ENCODE measurements at regions not wholly inside any gene's neighbourhood (a gene's known extent, or its start where the extent isn't known, plus 50 kb on each side); places are given as distances from the start of the nearest gene placed in this dataset.

DNA sequence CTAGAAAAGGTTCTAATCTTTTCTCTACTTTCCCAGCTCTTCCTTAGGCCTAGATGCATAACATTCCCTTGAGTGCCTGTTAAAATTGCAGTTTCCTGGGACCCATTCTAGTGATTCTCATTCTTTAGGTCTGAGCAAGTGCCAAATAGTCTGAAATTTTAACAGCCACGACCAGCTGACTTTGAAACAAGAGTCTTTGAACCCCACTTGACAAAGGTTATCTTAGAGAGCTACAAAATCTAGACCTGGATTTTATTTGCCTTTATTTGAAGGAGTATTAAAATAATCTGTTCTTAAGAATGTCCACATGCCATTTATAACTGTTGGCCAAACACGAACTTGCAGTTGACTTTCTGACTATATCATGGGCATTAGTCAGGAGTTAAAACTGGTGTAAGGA, 110.2 kb upstream of the LHCGR start:
- TF ChIP-seq, protein P1, sequence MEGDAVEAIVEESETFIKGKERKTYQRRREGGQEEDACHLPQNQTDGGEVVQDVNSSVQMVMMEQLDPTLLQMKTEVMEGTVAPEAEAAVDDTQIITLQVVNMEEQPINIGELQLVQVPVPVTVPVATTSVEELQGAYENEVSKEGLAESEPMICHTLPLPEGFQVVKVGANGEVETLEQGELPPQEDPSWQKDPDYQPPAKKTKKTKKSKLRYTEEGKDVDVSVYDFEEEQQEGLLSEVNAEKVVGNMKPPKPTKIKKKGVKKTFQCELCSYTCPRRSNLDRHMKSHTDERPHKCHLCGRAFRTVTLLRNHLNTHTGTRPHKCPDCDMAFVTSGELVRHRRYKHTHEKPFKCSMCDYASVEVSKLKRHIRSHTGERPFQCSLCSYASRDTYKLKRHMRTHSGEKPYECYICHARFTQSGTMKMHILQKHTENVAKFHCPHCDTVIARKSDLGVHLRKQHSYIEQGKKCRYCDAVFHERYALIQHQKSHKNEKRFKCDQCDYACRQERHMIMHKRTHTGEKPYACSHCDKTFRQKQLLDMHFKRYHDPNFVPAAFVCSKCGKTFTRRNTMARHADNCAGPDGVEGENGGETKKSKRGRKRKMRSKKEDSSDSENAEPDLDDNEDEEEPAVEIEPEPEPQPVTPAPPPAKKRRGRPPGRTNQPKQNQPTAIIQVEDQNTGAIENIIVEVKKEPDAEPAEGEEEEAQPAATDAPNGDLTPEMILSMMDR (IDR thresholded peaks at IDR 0.05; ENCODE audit: insufficient read depth, low read depth, low read length) = no peak
- no peak for TF ChIP-seq EZH2 (IDR thresholded peaks at IDR 0.05; ENCODE audit: insufficient read depth, low read length)
